ENCODE measurements at regions not wholly inside any gene's neighbourhood (a gene's known extent, or its start where the extent isn't known, plus 50 kb on each side); places are given as distances from the start of the nearest gene placed in this dataset.
A peak's percentile ranks its signal among the peaks of the same experiment; 100 is the strongest.
"Not testable (repeated sequence)": the region's sequence is repeated elsewhere in the genome, so short reads cannot be mapped to it uniquely, and the experiment has no call there.

DNA sequence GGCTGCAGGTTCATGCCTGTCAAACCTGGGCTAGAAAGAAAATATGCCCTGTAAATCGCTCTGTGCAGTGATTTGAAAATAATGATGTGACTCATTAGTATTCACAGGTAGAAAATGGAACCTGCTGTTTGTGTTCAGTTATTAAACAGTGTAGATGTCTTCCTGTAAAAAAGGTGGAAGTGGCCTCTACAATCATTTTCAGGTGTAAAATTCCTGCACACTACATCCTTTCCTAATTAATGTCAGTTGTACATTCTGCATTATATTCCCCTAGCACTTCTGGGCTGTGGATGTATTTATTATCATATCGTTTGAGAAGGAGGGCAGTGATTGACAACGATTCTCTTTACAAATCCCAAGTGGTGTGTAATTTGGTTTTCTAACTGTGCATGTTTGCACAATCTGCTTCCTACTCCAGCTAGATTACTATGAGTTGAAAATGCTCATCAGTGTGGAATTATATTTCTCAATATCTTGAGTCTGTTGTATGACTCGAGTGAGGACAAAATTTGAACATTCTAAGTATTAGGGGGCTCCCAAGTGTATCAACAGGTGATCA, 454.0 kb upstream of the DDI1 start:
- no peak overlapping the region for H3K4me3 ChIP-seq
- no peak overlapping the region for H3K27ac ChIP-seq

DNA sequence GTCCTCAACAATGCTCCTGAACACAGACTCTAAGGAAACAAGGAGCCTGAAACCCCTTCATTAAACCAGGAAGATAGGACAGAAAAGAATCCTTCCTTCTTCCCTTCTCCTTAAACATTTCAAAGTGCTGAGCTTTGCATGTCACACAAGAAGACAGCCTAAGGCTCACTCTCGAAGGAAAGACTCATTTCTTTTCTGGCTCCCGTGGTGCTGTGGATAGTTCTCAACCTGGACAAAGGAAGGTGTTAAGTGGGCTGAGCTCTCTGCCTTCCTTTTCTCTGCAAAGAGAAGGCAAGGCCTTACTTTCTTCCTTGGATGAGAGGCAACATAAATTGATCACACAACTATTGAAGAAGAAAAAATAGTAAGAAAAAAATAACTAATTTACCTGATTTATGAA, 452.4 kb upstream of the DDI1 start:
- H3K4me3 ChIP-seq, result no peak overlapping the region
- no peak overlapping the region for H3K27ac ChIP-seq

GRCh38 chr11:103584720-103585119, 451.7 kb upstream of the DDI1 start:
- Histone ChIP-seq H3K4me3 (no peak overlapping the region), H3K27ac (no peak overlapping the region)

- H3K27ac ChIP-seq, result no peak overlapping the region
- no peak overlapping the region for H3K4me3 ChIP-seq
These were observed 451.0 kb upstream of the DDI1 start for GRCh38 chr11:103585401-103585800.

DNA sequence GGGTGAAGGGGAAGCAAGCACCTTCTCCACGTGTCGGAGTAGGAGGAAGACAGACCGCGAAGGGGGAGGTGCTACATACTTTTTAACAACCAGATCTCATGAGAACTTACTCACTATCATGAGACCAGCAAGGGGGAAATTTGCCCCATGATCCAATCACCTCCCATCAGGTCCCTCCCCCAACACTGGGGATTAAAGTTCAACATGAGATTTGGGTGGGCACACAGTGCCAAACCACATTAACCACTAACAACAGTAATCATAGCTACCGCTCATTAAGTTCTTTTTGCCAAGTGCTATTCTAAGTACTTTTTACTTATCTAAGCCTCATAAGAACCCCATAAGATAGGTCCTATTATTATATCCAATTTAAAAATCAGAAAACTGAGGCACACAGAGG, 450.5 kb upstream of the DDI1 start:
- Histone ChIP-seq H3K4me3 (no peak overlapping the region), H3K27ac (no peak overlapping the region)

GRCh38 chr11:103586756-103587155, 449.7 kb upstream of the DDI1 start:
- Histone ChIP-seq H3K4me3 (no peak overlapping the region), H3K27ac (no peak overlapping the region)

DNA sequence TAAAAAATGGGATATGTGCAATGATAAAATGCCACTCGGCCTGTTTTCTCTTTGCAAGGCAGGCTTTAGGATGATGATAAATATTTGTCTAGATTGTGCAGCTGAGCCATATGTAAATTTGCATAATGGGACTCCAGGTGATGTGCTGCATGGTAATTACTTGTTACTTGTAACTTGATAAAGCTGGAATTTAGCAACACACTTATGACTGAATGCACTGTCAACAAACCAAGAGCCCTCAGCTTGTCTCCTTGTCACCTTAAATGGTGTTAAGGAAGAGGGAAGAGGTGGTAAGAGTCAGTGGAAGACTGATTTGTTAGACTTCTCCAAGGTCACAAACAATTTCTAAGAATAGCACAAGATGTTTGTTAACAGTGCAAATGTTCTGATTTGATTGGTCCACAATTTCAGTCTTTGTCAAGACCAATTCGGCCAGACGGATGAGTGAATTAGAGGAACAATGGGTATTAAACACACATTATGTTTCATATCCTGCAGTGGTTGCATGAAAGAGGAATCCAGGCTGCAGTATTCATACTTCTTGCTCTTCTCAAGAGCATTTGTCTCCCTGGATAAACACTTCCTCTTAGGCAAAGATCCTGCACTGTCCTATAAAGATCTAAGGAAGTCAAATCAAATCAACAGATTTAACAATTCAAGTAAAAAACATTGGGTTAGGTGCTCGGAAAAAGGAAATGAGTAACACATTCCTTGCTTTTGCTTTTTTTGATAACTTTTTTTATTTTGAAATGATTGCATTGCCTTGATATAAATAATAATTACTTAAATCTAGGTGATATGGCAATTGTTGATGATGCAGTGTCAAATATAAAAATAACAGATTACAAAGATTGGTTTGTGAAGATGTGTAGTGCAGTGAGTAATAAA, 448.3 kb upstream of the DDI1 start:
- H3K27ac ChIP-seq, result peak overlapping the region in 1 of 21 experiments; percentile 47
- H3K4me3 ChIP-seq, result no peak overlapping the region

GRCh38 chr11:103591554-103591953, 444.9 kb upstream of the DDI1 start:
- no peak overlapping the region for H3K4me3 ChIP-seq
- no peak overlapping the region for H3K27ac ChIP-seq

DNA sequence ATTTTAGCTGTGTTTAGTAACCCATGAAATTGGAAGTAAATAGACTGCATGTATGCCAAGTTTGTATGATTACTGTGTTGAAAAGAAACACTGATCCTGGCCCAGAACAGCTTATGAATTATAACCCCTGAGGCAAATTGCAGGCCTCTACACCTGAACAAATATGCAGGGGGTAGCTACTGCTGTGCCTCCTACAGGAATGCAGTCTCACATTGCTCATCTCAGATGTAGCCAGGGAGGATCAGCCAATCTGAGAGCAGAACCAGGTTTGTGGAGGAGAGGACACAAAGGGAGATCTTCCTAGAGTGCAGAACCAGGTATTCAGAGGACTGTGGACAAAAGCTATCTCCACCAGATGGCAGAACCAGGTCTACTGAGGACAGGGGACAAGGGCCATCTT, 442.2 kb upstream of the DDI1 start:
- Histone ChIP-seq H3K4me3 (no peak overlapping the region), H3K27ac (no peak overlapping the region)

DNA sequence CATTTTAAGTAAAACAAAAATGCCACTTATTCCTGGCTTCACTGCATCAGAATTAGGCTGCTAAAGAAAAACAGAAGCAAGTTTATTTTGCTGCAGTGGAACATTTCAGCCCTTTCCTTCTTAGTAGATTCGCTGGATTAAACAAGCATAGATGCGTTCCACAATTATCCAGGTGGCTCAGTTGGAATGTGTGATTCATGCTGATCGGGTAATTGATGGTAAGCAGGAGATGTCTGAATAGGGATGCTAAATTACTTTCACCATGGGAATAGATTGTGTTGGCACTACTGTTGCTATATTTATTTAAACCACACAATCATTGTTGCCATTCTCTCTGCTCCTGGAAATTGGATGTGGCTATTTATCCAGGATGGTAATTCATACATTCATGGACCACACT, 440.1 kb upstream of the DDI1 start:
- Histone ChIP-seq H3K4me3 (no peak overlapping the region), H3K27ac (no peak overlapping the region)

DNA sequence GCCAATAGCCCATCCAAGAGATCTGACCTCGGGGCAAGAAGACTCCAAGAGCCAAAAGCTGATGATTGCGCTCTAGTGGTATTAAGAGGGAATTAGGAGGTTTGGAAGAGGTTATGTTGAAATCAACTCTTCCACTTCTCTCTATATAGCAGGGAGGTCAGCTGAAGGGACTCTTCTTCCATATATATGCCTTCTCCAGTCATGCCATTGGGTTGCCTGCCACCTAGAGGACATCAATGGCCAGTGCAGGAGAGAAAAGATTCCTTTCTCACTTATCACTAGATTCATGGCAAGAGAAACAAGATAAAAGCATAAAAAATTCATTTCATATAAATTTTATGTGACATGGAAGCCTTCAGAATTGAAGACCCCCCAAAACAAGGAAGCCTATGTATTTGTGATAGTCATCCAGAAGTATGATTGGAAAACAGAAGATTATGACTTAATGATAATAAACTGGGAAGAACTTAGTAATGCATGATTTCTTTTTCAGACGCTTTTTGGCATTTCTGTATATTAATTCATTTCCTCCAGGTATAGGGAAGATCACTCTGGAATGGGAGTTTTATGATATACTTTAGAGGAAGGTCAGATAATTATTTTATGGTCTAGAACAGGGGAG, 435.1 kb upstream of the DDI1 start:
- Histone ChIP-seq H3K27ac (no peak overlapping the region), H3K4me3 (no peak overlapping the region)

- Histone ChIP-seq H3K4me3 (no peak overlapping the region), H3K27ac (no peak overlapping the region)
These were observed 433.6 kb upstream of the DDI1 start for GRCh38 chr11:103602840-103603239.

DNA sequence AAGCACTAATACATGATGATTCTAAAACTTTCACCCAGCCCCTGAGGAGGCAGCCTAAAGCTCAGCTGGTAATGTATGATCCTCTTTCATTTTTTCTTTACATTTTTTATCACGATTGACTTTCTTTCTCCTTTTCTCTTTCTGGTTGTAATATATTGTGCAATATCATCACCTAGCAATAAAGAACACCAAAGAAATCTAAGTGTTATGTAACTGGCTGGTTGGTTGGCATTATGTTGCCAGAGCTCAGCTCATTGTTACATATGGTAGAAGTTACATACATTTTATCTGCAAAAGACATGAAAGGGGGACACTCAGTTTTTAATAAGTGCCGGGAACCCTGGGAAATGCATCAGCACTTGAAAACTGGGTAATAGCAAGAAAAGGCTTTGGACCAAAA, 432.1 kb upstream of the DDI1 start:
- no peak overlapping the region for H3K27ac ChIP-seq
- H3K4me3 ChIP-seq, result no peak overlapping the region

DNA sequence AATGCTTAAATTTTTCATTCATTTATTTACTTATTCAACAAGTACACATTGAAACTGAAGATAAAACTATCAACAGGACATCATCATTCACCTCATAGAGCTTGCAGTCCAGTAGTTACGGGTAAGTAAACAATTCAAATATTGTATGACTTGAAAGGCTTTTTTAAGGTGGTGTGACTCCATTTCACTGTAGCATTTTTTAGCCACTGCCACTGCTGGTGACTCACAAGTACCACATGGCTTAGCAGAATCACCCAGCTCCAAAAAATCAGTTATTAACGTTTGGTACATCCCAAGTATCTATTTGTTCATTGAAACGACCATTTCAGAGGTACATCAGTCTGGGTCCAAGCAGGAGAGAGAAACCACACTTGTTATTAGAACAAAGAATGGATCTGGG, 427.9 kb upstream of the DDI1 start:
- Histone ChIP-seq H3K27ac (peak overlapping the region in 2 of 21 experiments; percentile 45 to 57), H3K4me3 (no peak overlapping the region)

- peak overlapping the region in 2 of 21 experiments; percentile 45 to 57 for H3K27ac ChIP-seq
- H3K4me3 ChIP-seq, result no peak overlapping the region
These were observed 427.0 kb upstream of the DDI1 start for GRCh38 chr11:103609117-103610066.

GRCh38 chr11:103610435-103610834, 426.0 kb upstream of the DDI1 start:
- H3K4me3 ChIP-seq, result no peak overlapping the region
- H3K27ac ChIP-seq, result no peak overlapping the region

GRCh38 chr11:103611526-103612260, 424.7 kb upstream of the DDI1 start:
- not testable (repeated sequence) for H3K27ac ChIP-seq, H3K4me3 ChIP-seq

DNA sequence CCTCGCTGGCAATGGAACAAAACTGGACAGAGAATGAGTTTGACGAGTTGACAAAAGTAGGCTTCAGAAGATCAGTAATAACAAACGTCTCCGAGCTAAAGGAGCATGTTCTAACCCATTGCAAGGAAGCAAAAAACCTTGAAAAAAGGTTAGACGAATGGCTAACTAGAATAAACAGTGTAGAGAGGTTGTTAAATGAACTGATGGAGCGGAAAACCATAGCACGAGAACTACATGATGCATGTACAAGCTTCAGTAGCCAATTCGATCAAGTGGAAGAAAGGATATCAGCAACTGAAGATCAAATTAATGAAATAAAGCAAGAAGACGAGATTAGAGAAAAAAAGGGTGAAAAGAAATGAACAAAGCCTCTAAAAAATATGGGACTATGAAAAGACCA, 424.0 kb upstream of the DDI1 start:
- not testable (repeated sequence) for H3K27ac ChIP-seq, H3K4me3 ChIP-seq

DNA sequence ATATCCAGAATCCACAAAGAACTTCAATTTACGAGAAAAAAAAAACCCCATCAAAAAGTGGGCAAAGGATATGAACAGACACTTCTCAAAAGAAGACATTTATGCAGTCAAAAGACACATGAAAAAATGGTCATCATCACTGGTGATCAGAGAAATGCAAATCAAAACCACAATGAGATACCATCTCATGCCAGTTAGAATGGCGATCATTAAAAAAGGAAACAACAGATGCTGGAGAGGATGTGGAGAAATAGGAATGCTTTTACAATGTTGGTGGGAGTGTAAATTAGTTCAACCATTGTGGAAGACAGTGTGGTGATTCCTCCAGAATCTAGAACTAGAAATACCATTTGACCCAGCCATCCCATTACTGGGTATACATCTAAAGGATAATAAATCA, 419.9 kb upstream of the DDI1 start:
- not testable (repeated sequence) for H3K4me3 ChIP-seq, H3K27ac ChIP-seq

Measured in skin epidermis (tissue), 12 donors.